ENCODE measurements at regions not wholly inside any gene's neighbourhood (a gene's known extent, or its start where the extent isn't known, plus 50 kb on each side); places are given as distances from the start of the nearest gene placed in this dataset.

DNA sequence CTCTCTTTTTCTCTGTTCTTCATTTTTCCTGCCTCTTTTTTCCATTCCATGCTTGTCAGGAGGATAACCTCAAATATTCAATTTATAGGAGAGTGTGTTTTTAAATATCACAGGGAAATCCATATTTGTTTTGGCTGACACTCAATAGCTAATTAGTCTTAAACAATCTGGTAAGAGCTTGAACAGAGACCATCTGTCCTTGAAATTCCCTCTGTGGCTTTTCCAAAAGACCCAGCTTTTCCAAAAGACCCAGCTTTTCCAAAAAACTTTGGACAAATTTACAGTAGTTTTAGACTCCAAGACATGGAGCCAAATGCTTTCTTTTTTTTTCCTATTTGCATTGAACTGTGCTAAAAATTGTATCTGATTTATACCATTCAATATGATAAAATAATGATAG is 127.4 kb upstream of the FAM83B start:
- Mint-ChIP-seq H3K9me3 (ENCODE audit: low read depth) (no peaks in the 10 kb centered on the region), H3K27me3 (no peaks in the 10 kb centered on the region), H3K36me3 (no peaks in the 10 kb centered on the region), H3K27ac (no peak overlapping the region), H3K4me1 (no peaks in the 10 kb centered on the region), H3K4me3 (no peak overlapping the region)
- CTCF ChIA-PET, result no interaction called here
- ATAC-seq (no peak), DNase-seq (no peak)

DNA sequence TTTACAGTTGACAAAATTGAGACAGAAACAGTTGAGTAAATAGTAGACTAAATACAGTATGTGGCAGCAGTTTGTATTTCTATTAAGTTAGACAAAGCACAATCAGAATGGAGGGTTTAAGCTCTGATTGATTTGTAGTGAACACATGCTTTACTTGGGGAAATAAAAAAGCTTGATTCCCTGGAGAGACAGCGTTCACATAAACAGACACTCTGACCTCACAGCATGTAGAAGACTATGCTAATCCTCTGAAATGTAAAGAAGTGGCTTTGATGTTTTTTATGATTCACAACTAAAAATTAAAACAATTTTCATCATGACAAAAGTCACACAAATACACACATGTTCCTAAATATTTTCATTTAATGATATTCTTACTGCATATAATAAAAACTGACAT is 126.9 kb upstream of the FAM83B start:
- ATAC-seq (no peak), DNase-seq (no peak)
- Mint-ChIP-seq H3K9me3 (ENCODE audit: low read depth) (no peaks in the 10 kb centered on the region), H3K27ac (no peak overlapping the region), H3K4me1 (no peaks in the 10 kb centered on the region), H3K36me3 (no peaks in the 10 kb centered on the region), H3K4me3 (no peak overlapping the region), H3K27me3 (no peaks in the 10 kb centered on the region)
- CTCF ChIA-PET, result no interaction called here

DNA sequence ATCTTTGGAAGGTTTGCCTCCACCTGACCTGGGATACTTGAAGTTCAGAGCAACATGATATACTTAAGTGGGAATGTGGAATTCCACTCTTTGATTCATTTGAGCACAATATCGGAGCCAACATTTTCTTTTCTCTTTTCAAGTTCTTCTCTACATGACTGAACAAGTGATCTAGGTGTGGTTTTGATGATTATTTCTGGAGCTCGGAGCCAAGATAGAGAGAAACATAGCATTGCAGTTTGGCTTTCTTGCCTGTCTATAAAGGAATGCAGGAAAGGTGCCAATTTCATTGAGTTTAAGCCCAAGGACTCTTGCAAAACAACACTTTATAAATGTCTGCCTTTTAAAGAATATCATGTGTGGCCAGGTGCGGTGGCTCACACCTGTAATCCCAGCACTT is 124.2 kb upstream of the FAM83B start:
- DNase-seq, result no peak
- H3K4me3 Mint-ChIP-seq, result no peak overlapping the region
- no peak for ATAC-seq
- H3K27me3 Mint-ChIP-seq, result no peaks in the 10 kb centered on the region
- H3K27ac Mint-ChIP-seq, result no peak overlapping the region
- no peaks in the 10 kb centered on the region for H3K36me3 Mint-ChIP-seq
- CTCF ChIA-PET, result no interaction called here
- H3K9me3 Mint-ChIP-seq (ENCODE audit: low read depth), result no peaks in the 10 kb centered on the region
- H3K4me1 Mint-ChIP-seq, result no peaks in the 10 kb centered on the region

DNA sequence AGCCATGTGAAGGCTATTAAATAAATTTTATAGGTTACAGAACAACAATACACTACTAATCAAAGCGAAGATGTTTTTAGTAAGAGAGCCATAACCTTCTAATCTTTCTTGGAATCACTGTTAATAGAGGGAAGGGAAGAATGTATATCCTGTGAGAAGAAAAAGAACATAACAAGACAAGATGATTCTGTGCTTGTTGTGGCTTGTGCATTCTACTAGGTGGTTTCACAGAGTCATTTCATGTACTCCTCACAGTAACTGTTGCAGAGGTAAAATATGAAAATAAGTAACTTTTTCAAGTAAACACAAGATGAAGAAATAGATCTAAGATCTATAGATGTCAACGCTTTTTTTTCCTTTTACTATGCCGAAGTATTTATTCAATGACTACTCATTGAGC is 116.9 kb upstream of the FAM83B start:
- Mint-ChIP-seq H3K9me3 (ENCODE audit: low read depth) (peaks cover 5% of the 10 kb centered on the region), H3K27ac (no peak overlapping the region), H3K4me3 (no peak overlapping the region), H3K4me1 (no peaks in the 10 kb centered on the region), H3K27me3 (no peaks in the 10 kb centered on the region), H3K36me3 (no peaks in the 10 kb centered on the region)
- DNase-seq, result no peak
- CTCF ChIA-PET, result no interaction called here
- no peak for ATAC-seq

DNA sequence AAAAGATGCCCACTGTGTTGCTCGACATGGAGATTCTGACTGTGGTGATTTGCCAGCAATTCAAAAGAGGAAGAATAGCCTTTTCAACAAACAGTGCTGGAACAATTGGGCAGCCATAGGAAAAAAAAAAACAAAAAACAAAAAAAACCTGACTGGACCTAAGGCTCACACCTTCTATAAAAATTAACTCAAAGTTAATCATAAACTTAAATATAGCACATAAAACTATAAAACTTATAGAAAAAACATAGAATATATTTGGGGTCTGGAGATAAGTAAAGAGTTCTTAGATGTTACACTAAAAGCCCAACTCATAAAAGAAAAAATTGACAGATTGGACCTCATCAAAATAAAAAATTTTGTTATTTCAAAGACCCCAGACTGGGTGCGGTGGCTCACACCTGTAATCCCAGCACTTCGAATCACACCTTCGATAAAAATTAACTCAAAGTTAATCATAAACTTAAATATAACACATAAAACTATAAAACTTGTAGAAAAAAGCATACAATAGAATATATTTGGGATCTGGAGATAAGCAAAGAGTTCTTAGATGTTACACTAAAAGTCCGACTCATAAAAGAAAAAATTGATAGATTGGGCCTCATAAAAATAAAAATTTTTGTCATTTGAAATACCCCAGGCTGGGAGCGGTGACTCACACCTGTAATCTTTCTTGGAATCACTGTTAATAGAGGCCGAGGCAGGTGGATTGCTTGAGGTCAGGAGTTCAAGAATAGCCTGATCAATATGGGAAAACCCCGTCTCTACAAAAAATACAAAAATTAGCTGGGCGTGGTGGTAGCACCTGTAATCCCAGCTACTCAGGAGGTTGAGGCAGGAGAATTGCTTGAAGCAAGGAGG is 115.6 kb upstream of the FAM83B start:
- H3K27ac Mint-ChIP-seq, result no peak overlapping the region
- no peak overlapping the region for H3K4me3 Mint-ChIP-seq
- ATAC-seq (no peak), DNase-seq (no peak)
- H3K36me3 Mint-ChIP-seq, result no peaks in the 10 kb centered on the region
- H3K27me3 Mint-ChIP-seq, result no peaks in the 10 kb centered on the region
- no peaks in the 10 kb centered on the region for H3K4me1 Mint-ChIP-seq
- CTCF ChIA-PET, result no interaction called here
- H3K9me3 Mint-ChIP-seq (ENCODE audit: low read depth), result peaks cover 5% of the 10 kb centered on the region

DNA sequence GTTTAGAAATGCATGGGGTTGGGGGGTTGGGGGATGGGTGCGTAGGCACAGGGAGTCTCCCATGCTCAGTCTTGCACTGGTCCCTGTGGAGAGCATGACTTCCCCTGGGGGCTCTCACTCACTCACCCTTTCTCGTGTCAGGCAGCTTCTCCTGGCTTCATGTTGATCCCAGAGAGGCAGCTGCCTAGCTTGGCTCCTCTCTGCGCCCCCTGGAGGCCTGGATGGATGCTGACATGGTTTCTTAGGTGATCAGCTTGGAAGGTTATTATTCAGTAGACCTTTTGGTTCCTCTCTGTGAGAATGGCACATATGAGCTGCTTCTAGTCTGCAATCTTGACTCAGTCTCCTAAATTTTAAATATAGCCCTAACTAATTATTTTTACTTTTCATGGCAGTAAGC is 109.3 kb upstream of the FAM83B start:
- H3K27me3 Mint-ChIP-seq, result no peaks in the 10 kb centered on the region
- H3K4me3 Mint-ChIP-seq, result no peak overlapping the region
- no peaks in the 10 kb centered on the region for H3K4me1 Mint-ChIP-seq
- CTCF ChIA-PET, result no interaction called here
- no peaks in the 10 kb centered on the region for H3K36me3 Mint-ChIP-seq
- H3K27ac Mint-ChIP-seq, result no peak overlapping the region
- ATAC-seq (no peak), DNase-seq (no peak)
- peaks cover 2% of the 10 kb centered on the region for H3K9me3 Mint-ChIP-seq (ENCODE audit: low read depth)

DNA sequence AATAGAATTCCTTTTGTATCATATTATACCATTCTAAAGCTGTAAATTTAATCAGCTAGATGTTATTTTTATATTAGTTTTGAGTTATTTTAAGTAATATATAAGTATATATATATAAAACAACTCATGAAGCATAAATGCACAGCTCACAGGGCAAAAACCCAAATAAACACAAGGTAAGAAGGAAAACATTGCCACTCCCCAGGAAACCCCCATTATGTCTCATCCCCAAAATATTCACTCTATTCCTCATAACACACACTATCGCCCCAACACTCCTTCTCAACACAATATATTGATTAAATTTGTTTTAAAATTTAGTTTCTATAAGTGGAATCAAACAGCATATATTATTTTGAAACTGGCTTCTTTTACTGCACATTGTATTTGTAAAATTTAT is 98.6 kb upstream of the FAM83B start:
- no peaks in the 10 kb centered on the region for H3K4me1 Mint-ChIP-seq
- H3K27me3 Mint-ChIP-seq, result no peaks in the 10 kb centered on the region
- no peak overlapping the region for H3K27ac Mint-ChIP-seq
- no peaks in the 10 kb centered on the region for H3K36me3 Mint-ChIP-seq
- ATAC-seq, result no peak
- H3K9me3 Mint-ChIP-seq (ENCODE audit: low read depth), result peaks cover 12% of the 10 kb centered on the region
- no peak overlapping the region for H3K4me3 Mint-ChIP-seq
- DNase-seq, result no peak
- CTCF ChIA-PET, result no interaction called here

DNA sequence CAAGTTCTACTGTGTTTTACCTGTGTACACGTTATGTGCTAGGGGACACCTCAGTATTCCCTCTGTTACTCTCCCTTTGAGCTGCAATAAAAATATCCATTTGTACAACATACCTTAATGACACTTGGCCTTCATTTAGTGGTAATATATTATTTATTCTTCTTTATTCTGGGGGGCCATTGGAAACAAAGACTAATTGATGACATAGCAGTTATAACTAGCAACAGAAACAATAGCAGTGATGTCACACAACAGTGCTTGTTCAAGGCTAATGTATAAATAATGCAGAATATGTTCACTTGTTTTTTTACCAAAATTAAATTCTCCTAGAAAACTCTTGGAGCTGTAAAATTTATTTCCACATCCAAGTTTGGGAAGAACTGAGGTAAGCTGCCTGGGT is 92.2 kb upstream of the FAM83B start:
- ATAC-seq, result no peak
- Mint-ChIP-seq H3K36me3 (no peaks in the 10 kb centered on the region), H3K9me3 (ENCODE audit: low read depth) (peaks cover 5% of the 10 kb centered on the region), H3K4me3 (no peak overlapping the region), H3K27ac (no peak overlapping the region), H3K4me1 (no peaks in the 10 kb centered on the region), H3K27me3 (no peaks in the 10 kb centered on the region)
- CTCF ChIA-PET, result no interaction called here
- no peak for DNase-seq

DNA sequence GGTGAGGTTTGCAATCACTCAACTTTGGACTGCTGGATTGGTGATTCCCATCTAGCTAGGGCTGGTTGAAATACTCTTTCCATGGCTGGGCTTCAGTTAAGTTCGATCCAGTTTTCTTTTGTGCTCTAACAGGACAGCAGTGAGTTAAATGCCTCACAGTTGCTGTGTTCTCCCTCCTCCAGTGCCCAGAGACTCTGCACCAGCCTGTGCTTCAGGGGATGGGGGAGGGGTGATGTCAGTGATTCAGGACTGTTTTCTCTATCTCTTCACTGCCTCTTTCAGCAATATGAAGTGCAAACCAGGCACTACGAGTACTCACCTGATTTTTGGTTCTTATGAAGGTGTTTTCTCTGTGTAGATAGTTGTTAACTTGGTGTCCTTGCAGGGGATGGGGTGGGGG is 88.2 kb upstream of the FAM83B start:
- CTCF ChIA-PET, result no interaction called here
- H3K27me3 Mint-ChIP-seq, result no peaks in the 10 kb centered on the region
- no peak overlapping the region for H3K4me3 Mint-ChIP-seq
- ATAC-seq, result no peak
- H3K36me3 Mint-ChIP-seq, result no peaks in the 10 kb centered on the region
- no peak for DNase-seq
- no peaks in the 10 kb centered on the region for H3K4me1 Mint-ChIP-seq
- H3K9me3 Mint-ChIP-seq (ENCODE audit: low read depth), result peaks cover 3% of the 10 kb centered on the region
- H3K27ac Mint-ChIP-seq, result no peak overlapping the region

DNA sequence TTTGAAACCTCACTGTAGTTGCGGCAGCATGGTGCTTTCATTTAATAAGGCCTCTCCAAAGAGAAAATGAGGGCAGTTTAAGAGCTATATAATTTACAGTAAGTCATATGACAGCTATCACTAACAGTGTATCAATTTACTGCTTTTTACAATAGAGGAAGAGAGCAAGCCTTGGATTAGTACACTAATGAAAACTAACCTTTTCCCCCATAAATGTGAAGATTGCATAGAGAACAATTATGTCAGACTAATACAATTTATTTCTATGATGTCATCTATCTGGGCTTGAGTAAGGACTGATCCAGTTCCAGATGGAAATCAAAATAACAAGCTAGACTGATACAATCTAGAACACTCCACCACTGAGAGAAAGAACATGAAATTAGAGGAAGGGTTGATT is 78.1 kb upstream of the FAM83B start:
- Mint-ChIP-seq H3K36me3 (no peaks in the 10 kb centered on the region), H3K9me3 (ENCODE audit: low read depth) (peaks cover 3% of the 10 kb centered on the region), H3K4me1 (no peaks in the 10 kb centered on the region), H3K27me3 (no peaks in the 10 kb centered on the region), H3K4me3 (no peak overlapping the region), H3K27ac (no peak overlapping the region)
- no peak for ATAC-seq
- no peak for DNase-seq
- CTCF ChIA-PET, result no interaction called here

DNA sequence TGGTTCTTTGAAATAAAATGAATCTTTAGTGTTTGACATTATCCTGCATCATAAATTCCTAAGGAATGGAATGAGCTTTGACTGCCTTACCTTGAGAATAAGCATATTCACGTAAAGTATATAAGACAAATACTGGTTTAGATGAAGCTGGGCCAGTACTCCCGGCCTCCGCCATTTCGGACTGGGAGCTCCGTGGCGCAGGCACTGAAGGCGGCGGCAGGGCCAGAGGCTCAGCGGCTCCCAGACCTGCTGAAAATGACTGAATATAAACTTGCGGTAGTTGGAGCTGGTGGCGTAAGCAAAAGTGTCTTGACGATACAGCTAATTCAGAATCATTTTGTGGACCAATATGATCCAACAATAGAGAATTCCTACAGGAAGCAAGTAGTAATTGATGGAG is 76.2 kb upstream of the FAM83B start:
- Mint-ChIP-seq H3K4me3 (no peak overlapping the region), H3K36me3 (no peaks in the 10 kb centered on the region), H3K9me3 (ENCODE audit: low read depth) (no peaks in the 10 kb centered on the region), H3K27me3 (no peaks in the 10 kb centered on the region), H3K4me1 (no peaks in the 10 kb centered on the region), H3K27ac (no peak overlapping the region)
- ATAC-seq, result no peak
- no peak for DNase-seq
- CTCF ChIA-PET, result no interaction called here

DNA sequence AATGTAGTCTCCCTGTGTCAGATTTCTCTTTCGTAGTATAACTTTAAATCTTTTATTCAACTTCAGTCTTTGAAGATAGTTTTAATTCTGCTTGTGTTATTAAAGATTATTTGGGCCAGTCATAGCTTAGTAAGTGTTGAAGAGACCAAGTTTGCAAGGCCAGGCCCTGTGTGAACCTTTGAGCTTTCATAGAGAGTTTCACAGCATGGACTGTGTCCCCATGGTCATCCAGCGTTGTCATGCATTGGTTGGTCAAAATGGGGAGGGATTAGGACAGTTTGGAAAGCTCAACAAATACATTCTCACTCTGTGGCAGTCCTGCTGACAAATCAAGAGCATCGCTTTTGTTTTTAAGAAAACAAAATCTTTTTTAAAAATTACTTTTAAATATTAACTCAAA is 74.6 kb upstream of the FAM83B start:
- ATAC-seq (no peak), DNase-seq (no peak)
- Mint-ChIP-seq H3K9me3 (ENCODE audit: low read depth) (no peaks in the 10 kb centered on the region), H3K4me3 (no peak overlapping the region), H3K27ac (no peak overlapping the region), H3K4me1 (no peaks in the 10 kb centered on the region), H3K27me3 (no peaks in the 10 kb centered on the region), H3K36me3 (no peaks in the 10 kb centered on the region)
- CTCF ChIA-PET, result no interaction called here

DNA sequence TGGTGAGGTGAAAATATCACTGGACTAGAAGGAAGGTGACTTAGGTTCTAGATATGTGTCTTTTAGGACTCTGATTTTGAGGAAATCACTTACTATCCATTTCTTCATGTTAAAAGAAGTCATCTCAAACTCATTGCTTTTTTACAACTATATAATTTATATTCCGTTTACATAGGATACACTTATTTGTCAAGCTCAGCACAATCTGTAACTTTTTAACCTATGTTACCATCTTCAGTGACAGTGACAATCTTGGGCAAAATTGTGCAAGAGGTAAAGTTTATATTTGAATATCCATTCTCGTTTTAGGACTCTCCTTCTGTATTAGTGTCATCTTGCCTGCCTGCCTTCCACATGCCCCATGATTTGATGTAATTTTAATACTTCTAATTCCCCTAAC is 74.0 kb upstream of the FAM83B start:
- ATAC-seq (no peak), DNase-seq (no peak)
- Mint-ChIP-seq H3K27ac (no peak overlapping the region), H3K4me1 (no peaks in the 10 kb centered on the region), H3K27me3 (no peaks in the 10 kb centered on the region), H3K4me3 (no peak overlapping the region), H3K36me3 (no peaks in the 10 kb centered on the region), H3K9me3 (ENCODE audit: low read depth) (no peaks in the 10 kb centered on the region)
- CTCF ChIA-PET, result no interaction called here

DNA sequence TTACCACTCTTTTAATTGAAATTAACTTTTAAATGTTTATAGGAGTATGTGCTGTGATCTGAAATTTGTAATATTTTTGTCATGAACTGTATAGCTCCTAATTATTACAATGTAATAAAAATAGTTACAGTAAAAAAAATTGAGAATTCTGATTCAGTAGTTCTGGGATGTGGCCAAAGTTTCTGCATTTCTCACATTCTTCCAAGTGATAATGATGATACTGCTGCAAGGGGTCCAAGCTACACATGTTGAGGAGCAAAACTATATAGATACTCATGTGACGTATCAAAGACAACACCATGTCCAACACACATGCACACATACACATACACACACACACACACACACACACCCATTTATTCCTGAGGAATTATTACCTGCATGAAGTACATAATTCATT is 71.0 kb upstream of the FAM83B start:
- Mint-ChIP-seq H3K4me1 (no peaks in the 10 kb centered on the region), H3K27me3 (no peaks in the 10 kb centered on the region), H3K9me3 (ENCODE audit: low read depth) (no peaks in the 10 kb centered on the region), H3K27ac (no peak overlapping the region), H3K4me3 (no peak overlapping the region), H3K36me3 (no peaks in the 10 kb centered on the region)
- no peak for DNase-seq
- CTCF ChIA-PET, result no interaction called here
- ATAC-seq, result no peak

DNA sequence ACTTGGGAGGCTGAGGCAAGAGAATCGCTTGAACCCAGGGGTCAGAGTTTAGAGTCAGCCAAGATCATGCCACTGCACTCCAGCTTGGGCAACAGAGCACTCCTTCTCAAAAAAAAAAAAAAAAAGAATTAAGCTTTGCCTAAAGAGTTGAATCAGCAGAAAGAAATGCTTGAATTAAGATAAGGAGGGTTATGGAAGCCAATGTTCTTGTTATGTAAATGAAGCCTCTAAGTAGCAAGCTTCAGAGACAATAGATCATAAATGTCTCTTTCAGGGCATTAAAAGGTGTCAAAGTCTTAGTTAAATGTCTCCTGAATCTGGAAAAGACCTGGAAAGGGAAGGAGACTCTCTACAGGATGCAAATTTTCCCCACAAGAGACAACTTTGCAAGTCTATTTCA is 69.7 kb upstream of the FAM83B start:
- no peaks in the 10 kb centered on the region for H3K27me3 Mint-ChIP-seq
- no peaks in the 10 kb centered on the region for H3K36me3 Mint-ChIP-seq
- H3K9me3 Mint-ChIP-seq (ENCODE audit: low read depth), result no peaks in the 10 kb centered on the region
- CTCF ChIA-PET, result no interaction called here
- ATAC-seq, result no peak
- H3K27ac Mint-ChIP-seq, result no peak overlapping the region
- DNase-seq, result no peak
- no peaks in the 10 kb centered on the region for H3K4me1 Mint-ChIP-seq
- no peak overlapping the region for H3K4me3 Mint-ChIP-seq
